ENCODE measurements at regions not wholly inside any gene's neighbourhood (a gene's known extent, or its start where the extent isn't known, plus 50 kb on each side); places are given as distances from the start of the nearest gene placed in this dataset.
"Not testable (repeated sequence)": the region's sequence is repeated elsewhere in the genome, so short reads cannot be mapped to it uniquely, and the experiment has no call there.

- Histone ChIP-seq H3K4me3 (ENCODE audit: insufficient read length, low read depth) (no peak overlapping the region), H3K9me3 (ENCODE audit: insufficient read depth, low read length) (no peaks in the 10 kb centered on the region), H3K9ac (ENCODE audit: insufficient read length, low read depth) (no peak overlapping the region), H3K4me1 (ENCODE audit: insufficient read depth, insufficient read length) (peaks cover 3% of the 10 kb centered on the region), H3K27me3 (ENCODE audit: insufficient read depth, insufficient read length) (no peaks in the 10 kb centered on the region), H3K36me3 (ENCODE audit: insufficient read depth, insufficient read length, low read length) (no peaks in the 10 kb centered on the region)
- no peak for TF ChIP-seq ZNF274 (IDR thresholded peaks at IDR 0.05; ENCODE audit: low read depth, low read length)
- no peak for TF ChIP-seq YY1 (IDR thresholded peaks at IDR 0.05; ENCODE audit: insufficient read depth, insufficient read length)
- TF ChIP-seq SUZ12 (IDR thresholded peaks at IDR 0.05; ENCODE audit: extremely low read depth, insufficient read depth, insufficient read length) = no peak
- DNase-seq (ENCODE audit: low read depth, low spot score) = no peak
These were observed 84.2 kb upstream of the ABHD2 start for GRCh38 chr15:89003865-89004725.

GRCh38 chr15:89004726-89005030 is 83.6 kb upstream of the ABHD2 start:
- H3K36me3 ChIP-seq (ENCODE audit: insufficient read depth, insufficient read length, low read length) = no peaks in the 10 kb centered on the region
- no peak overlapping the region for H3K4me3 ChIP-seq (ENCODE audit: insufficient read length, low read depth)
- H3K4me1 ChIP-seq (ENCODE audit: insufficient read depth, insufficient read length) = peaks cover 3% of the 10 kb centered on the region
- TF ChIP-seq ZNF274 (IDR thresholded peaks at IDR 0.05; ENCODE audit: low read depth, low read length) = no peak
- no peak for TF ChIP-seq YY1 (IDR thresholded peaks at IDR 0.05; ENCODE audit: insufficient read depth, insufficient read length)
- no peak for TF ChIP-seq SUZ12 (IDR thresholded peaks at IDR 0.05; ENCODE audit: extremely low read depth, insufficient read depth, insufficient read length)
- H3K9ac ChIP-seq (ENCODE audit: insufficient read length, low read depth) = no peak overlapping the region
- H3K27me3 ChIP-seq (ENCODE audit: insufficient read depth, insufficient read length) = no peaks in the 10 kb centered on the region
- H3K9me3 ChIP-seq (ENCODE audit: insufficient read depth, low read length) = no peaks in the 10 kb centered on the region
- no peak for DNase-seq (ENCODE audit: low read depth, low spot score)

GRCh38 chr15:89007527-89007926 is 80.7 kb upstream of the ABHD2 start:
- not testable (repeated sequence) for H3K4me3 ChIP-seq (ENCODE audit: insufficient read length, low read depth); H3K4me1 ChIP-seq (ENCODE audit: insufficient read depth, insufficient read length); H3K27me3 ChIP-seq (ENCODE audit: insufficient read depth, insufficient read length); H3K9me3 ChIP-seq (ENCODE audit: insufficient read depth, low read length); H3K36me3 ChIP-seq (ENCODE audit: insufficient read depth, insufficient read length, low read length); H3K9ac ChIP-seq (ENCODE audit: insufficient read length, low read depth); DNase-seq (ENCODE audit: low read depth, low spot score)

- Histone ChIP-seq H3K36me3 (ENCODE audit: insufficient read depth, insufficient read length, low read length) (no peaks in the 10 kb centered on the region), H3K4me3 (ENCODE audit: insufficient read length, low read depth) (no peak overlapping the region), H3K27me3 (ENCODE audit: insufficient read depth, insufficient read length) (no peaks in the 10 kb centered on the region), H3K4me1 (ENCODE audit: insufficient read depth, insufficient read length) (no peaks in the 10 kb centered on the region), H3K9ac (ENCODE audit: insufficient read length, low read depth) (no peak overlapping the region), H3K9me3 (ENCODE audit: insufficient read depth, low read length) (peaks cover 6% of the 10 kb centered on the region; the same call in 1 of the 2 replicates)
- DNase-seq (ENCODE audit: low read depth, low spot score) = no peak
- TF ChIP-seq YY1 (IDR thresholded peaks at IDR 0.05; ENCODE audit: insufficient read depth, insufficient read length) (no peak), SUZ12 (IDR thresholded peaks at IDR 0.05; ENCODE audit: extremely low read depth, insufficient read depth, insufficient read length) (no peak), ZNF274 (IDR thresholded peaks at IDR 0.05; ENCODE audit: low read depth, low read length) (no peak)
These were observed 80.3 kb upstream of the ABHD2 start for GRCh38 chr15:89007989-89008388.

GRCh38 chr15:89009080-89009479 is 79.2 kb upstream of the ABHD2 start:
- no peaks in the 10 kb centered on the region for H3K27me3 ChIP-seq (ENCODE audit: insufficient read depth, insufficient read length)
- DNase-seq (ENCODE audit: low read depth, low spot score) = no peak
- no peaks in the 10 kb centered on the region for H3K4me1 ChIP-seq (ENCODE audit: insufficient read depth, insufficient read length)
- H3K4me3 ChIP-seq (ENCODE audit: insufficient read length, low read depth) = no peak overlapping the region
- no peak overlapping the region for H3K9ac ChIP-seq (ENCODE audit: insufficient read length, low read depth)
- TF ChIP-seq SUZ12 (IDR thresholded peaks at IDR 0.05; ENCODE audit: extremely low read depth, insufficient read depth, insufficient read length) = no peak
- TF ChIP-seq ZNF274 (IDR thresholded peaks at IDR 0.05; ENCODE audit: low read depth, low read length) = no peak
- no peak for TF ChIP-seq YY1 (IDR thresholded peaks at IDR 0.05; ENCODE audit: insufficient read depth, insufficient read length)
- peaks cover 6% of the 10 kb centered on the region; the same call in 1 of the 2 replicates for H3K9me3 ChIP-seq (ENCODE audit: insufficient read depth, low read length)
- H3K36me3 ChIP-seq (ENCODE audit: insufficient read depth, insufficient read length, low read length) = no peaks in the 10 kb centered on the region

DNA sequence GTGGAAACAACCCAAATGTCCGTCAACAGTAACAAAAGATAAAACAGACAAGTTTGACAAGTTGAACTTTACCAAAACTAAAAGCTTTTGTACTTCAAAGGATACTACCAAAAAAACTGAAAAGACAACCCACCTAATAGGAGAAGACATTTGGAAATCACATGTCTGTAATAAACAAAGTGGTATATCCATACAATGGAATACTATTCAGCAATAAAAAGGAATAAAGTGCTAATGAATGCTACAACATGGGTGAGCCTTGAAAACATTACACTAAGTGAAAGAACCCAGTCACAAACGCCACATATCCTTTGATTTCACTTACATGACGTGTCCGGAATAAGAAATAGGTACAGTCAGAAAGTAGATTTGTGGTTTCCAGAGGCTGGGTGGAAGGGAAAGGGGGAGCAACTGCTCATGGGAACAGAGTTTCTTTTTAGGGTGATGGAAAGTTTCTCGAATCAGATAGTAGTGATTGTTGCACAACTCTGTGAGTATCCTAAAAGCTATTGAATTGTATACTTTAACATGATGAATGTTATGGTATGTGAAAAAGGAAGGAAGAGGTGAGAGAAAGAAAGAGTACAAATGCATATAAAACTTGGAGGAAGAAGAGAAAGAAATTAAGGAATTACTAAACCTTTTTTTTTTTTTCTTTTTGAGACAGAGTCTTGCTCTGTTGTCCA is 72.7 kb upstream of the ABHD2 start:
- Histone ChIP-seq H3K4me3 (ENCODE audit: insufficient read length, low read depth) (no peak overlapping the region), H3K4me1 (ENCODE audit: insufficient read depth, insufficient read length) (peaks cover 7% of the 10 kb centered on the region), H3K9me3 (ENCODE audit: insufficient read depth, low read length) (peaks cover 6% of the 10 kb centered on the region; the same call in 1 of the 2 replicates), H3K36me3 (ENCODE audit: insufficient read depth, insufficient read length, low read length) (no peaks in the 10 kb centered on the region), H3K9ac (ENCODE audit: insufficient read length, low read depth) (no peak overlapping the region), H3K27me3 (ENCODE audit: insufficient read depth, insufficient read length) (peaks cover 7% of the 10 kb centered on the region)
- no peak for TF ChIP-seq ZNF274 (IDR thresholded peaks at IDR 0.05; ENCODE audit: low read depth, low read length)
- no peak for TF ChIP-seq YY1 (IDR thresholded peaks at IDR 0.05; ENCODE audit: insufficient read depth, insufficient read length)
- TF ChIP-seq SUZ12 (IDR thresholded peaks at IDR 0.05; ENCODE audit: extremely low read depth, insufficient read depth, insufficient read length) = no peak
- DNase-seq (ENCODE audit: low read depth, low spot score) = no peak

- peaks cover 6% of the 10 kb centered on the region; the same call in 1 of the 2 replicates for H3K9me3 ChIP-seq (ENCODE audit: insufficient read depth, low read length)
These were observed 71.7 kb upstream of the ABHD2 start for GRCh38 chr15:89016549-89017041.

More at GRCh38 chr15:89016549-89017041, 71.7 kb upstream of the ABHD2 start:
- Histone ChIP-seq H3K4me1 (ENCODE audit: insufficient read depth, insufficient read length) (peaks cover 7% of the 10 kb centered on the region), H3K9ac (ENCODE audit: insufficient read length, low read depth) (no peak overlapping the region), H3K27me3 (ENCODE audit: insufficient read depth, insufficient read length) (peaks cover 7% of the 10 kb centered on the region), H3K36me3 (ENCODE audit: insufficient read depth, insufficient read length, low read length) (no peaks in the 10 kb centered on the region), H3K4me3 (ENCODE audit: insufficient read length, low read depth) (no peak overlapping the region)
- no peak for TF ChIP-seq SUZ12 (IDR thresholded peaks at IDR 0.05; ENCODE audit: extremely low read depth, insufficient read depth, insufficient read length)
- TF ChIP-seq YY1 (IDR thresholded peaks at IDR 0.05; ENCODE audit: insufficient read depth, insufficient read length) = no peak
- TF ChIP-seq ZNF274 (IDR thresholded peaks at IDR 0.05; ENCODE audit: low read depth, low read length) = no peak
- DNase-seq (ENCODE audit: low read depth, low spot score) = no peak
